NCI-H2196 (cell line): ENCODE measurements at regions not wholly inside any gene's neighbourhood (a gene's known extent, or its start where the extent isn't known, plus 50 kb on each side); places are given as distances from the start of the nearest gene placed in this dataset.

Experiments used
- DNase-seq: peaks from one replicate; lab custom pipeline; 2025; ENCODE audit not compliant: unreplicated experiment; lab: John Stamatoyannopoulos, UW

DNA sequence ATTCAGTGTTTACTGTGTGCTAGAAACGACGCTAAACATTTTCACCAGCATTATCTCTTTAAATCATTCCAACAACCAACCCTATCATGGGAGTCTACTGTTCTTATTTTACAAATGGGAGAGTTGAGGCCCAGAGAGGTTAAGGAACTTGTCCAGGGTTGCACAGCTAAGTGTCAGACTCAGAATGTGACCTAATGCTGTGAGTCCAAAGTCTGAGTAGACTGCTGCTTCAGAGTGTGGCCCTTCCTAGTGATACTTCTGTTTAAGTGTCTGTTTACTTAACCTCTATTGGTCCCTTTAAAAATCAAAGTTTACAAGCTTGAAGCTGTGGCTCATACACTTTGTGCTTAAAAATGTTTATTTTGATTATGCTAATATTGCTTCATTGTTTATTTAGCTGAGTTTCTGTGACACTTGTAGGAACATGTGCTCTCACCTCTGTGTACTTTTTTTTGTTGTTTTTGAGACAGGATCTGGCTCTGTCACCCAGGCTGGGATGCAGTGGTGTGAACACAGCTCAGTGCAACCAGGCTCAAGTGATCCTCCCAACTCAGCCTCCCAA is 84.4 kb upstream of the SYPL1 start:
- DNase-seq, result no peak

DNA sequence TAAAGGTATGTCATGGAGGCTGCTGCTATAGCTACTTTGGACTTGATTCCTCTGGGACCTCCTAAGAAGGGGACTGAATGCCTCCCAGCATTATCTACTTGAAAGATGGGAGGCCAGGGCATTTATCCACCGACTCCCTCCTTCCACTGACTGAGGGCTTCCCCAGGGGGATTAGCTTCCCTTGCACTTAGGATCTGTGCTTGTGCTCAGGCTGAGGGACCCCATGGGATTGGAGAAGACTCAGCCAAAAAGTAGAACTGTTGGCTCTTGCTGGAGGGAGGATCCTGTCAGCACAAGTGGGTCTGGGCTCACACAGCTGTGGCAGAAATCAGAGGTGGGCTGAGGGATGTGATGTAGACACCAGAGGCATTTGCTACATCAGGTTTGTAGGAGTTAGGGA is 81.5 kb upstream of the SYPL1 start:
- DNase-seq, result no peak

DNA sequence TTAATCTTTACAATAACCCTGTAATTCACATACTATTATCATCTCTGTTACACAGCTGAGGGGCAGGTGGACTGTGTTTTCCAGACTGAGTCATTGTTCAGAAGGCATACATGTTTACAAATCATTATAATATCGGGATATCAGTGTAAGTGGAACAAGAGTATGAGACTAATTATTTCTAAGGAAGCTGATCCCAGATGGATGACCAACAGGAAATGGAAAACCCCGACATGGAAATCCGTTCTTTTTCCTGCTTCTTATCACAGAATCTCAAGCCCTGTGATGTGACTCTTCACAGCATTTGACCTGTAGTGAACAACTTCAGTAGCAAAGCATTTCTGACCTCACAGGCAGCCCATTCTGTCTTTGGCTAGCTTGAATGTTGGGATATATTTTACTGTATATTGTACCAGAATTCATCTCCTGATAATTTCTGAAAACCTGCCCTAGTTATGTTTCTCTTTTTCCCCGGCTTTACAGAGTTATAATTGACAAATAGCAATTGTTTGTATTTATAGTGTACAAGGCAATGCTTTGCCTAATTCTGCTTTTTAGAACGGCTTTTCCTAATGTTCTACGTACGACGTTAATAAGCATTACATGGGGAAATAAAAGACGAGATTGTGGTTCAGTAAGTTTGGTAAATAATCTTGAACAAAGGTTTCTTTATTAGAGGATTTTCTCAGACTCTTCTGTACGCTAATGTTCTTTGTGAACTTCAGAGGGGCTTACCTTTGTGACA is 78.6 kb upstream of the SYPL1 start:
- DNase-seq, result no peak

DNA sequence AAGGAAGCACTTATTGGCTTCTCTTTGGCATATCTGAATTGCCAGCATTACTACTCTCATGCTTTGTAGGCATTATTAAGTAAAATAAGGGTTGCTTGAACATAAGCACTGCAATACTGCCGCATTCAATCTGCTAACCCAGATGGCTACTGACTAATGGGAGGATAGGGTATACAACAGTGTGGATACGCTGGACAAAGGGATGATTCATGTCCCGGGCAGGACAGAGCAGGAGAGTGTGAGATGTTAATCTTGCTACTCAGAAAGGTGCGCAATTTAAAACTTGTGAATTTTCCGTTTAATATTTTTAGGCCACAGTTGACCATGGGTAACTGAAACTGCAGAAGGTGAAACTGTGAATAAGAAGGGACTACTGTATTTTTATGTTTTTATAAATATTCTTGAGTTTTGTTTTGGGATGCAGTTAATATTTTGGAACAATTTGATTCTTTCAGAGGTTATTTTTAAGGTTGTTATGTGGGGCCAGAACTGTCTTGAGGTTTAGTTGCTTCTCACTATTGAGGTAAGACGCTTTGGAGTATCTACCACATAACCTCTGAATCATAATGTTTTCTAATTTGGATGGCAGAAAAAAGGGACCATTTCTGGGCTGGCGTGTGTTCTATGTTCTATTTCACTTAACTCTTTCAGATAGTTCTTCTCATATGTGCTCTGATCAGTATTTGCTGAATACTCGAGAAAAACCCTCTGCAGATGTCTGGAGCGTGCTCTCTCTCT is 75.7 kb upstream of the SYPL1 start:
- DNase-seq, result no peak

DNA sequence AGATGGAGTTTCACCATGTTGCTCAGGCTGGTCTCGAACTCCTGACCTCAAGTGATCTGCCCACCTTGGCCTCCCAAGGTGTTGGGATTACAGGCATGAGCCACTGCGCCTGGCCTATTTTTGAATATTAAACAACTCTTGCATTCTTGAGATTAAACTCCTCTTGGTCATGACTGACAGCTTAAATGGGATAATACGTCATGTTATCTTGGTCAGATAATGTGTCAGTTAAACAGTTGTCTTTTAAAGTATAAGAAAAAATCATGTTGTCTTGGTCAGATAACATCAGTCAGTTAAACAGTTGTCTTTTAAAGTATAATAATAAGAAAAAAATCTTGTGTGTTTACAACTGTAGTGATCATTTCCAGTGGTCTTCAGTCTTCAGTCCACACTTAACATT is 73.6 kb upstream of the SYPL1 start:
- no peak for DNase-seq

DNA sequence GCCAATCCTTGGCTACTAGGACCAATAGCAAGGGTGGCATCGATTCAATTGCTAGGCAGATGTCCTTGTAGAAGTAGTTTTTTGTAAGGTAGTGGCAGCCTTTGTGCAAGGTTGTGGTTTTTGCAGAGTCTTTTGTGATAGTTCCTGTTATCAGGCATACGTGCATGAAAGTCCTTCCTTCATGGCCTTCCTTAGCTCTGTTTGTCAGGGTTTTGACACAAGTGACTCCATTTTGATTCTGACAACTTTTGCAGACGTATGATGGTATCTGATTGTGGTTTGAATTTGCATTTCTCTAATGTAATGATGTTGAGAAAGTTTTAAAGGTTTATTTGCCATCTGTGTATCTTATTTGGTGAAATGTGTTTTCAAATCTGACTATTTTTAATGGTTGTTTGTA is 71.8 kb upstream of the SYPL1 start:
- no peak for DNase-seq

DNA sequence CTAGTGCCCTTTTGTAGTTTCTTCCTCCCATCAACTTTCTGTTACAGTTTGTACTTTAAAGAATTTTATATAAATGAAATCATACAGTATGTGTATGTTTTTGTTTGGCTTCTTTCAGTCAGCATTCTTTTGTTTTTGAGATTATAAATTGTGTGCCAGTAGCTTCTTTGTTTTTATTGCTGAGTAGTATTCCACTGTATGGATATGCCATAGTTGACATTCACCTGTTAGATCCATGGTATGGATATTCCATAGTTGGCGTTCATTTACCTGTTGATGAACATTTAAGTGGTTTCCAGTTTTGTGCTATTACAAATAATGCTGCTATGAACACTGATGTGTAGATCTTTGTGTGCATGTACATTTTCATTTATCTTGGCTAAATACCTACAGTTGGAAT is 70.8 kb upstream of the SYPL1 start:
- no peak for DNase-seq

DNA sequence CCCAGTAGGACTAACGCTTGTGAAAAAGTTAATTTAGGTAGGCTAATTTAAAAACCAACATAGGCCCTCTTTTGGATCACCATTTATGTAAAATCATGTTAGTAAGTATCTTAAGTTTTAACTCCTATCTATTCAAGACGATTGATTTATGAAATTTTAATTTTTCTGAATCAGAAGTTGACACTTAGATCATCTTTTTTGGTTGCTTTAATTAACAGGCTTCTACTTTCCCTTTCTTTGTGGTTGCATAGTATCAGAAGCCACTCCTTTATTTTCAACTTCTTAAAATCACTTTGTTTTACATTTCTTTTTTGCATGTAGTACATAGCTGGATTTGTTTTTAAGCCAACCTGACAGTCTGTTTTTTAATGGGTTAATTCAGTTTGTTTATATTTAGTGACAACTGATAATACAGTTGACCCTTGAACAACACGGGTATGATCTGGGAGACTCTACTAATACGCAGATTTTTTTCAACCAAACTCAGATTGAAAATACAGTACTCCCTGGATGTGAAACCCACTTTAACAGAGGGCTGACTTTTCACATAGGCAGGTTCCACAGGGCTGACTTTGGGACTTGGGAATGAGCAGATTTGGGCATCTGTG is 69.7 kb upstream of the SYPL1 start:
- DNase-seq, result no peak

DNA sequence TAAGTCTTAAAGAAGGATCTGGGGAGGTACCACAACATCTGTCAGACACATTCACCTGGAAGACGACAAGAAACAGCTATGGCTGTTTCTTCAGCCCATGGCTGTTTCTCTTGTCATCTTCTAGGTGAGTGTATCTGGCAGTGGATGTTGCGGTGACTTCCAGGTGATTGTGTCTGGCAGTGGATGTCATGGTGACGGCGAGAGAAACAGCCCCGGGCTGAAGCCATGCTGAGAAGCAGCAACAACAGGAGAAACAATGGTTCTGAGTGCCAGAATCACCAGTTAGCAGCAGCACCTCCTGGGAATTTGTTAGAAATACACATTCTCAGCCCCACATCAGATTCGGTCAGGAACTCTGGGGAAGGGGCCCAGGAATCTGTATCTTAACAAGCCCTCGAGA is 68.6 kb upstream of the SYPL1 start:
- no peak for DNase-seq

DNA sequence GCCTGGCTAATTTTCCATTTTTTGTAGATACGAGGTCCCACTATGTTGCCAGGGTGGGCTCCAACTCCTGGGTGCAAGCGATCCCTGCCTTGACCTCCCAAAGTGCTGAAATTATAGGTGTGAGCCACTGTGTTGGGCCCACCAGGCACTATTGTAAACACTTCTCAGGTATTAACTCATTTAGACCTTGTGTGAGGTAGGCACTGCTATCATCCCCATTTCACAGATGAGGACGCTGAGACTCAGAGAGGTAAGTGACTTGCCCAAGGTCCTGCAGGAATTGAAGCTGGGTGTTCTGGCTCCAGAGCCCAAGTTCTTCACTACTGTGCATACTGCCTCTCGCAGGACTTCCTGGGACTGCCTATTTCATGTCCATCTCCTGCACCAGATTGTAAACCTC is 67.1 kb upstream of the SYPL1 start:
- DNase-seq, result no peak

DNA sequence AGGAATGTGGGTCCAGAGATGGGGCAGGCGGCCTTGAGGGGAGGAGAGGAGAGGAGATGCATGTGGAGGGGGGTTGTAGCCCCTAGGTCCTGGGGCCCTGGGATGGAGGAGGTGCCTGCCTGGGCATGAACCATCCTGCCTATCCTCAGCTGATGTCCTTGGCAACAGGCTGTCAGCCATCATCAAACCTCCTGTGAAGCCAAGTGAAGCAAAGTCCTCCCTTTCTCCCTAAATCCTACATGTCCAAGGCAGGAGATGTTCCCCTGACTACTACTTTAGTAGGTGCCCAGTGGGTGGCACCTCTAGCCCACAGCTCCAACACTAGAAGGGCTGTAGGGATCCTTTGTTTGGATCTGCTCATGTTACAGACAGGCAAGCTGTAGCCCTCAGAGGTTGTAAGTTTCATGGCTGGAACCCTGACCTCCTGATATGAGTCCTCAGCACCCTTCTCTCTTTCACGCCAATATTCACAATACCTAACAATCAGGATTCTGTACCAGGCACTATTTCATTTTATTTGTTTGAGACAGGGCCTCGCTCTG is 66.6 kb upstream of the SYPL1 start:
- peak; percentile 42 for DNase-seq

DNA sequence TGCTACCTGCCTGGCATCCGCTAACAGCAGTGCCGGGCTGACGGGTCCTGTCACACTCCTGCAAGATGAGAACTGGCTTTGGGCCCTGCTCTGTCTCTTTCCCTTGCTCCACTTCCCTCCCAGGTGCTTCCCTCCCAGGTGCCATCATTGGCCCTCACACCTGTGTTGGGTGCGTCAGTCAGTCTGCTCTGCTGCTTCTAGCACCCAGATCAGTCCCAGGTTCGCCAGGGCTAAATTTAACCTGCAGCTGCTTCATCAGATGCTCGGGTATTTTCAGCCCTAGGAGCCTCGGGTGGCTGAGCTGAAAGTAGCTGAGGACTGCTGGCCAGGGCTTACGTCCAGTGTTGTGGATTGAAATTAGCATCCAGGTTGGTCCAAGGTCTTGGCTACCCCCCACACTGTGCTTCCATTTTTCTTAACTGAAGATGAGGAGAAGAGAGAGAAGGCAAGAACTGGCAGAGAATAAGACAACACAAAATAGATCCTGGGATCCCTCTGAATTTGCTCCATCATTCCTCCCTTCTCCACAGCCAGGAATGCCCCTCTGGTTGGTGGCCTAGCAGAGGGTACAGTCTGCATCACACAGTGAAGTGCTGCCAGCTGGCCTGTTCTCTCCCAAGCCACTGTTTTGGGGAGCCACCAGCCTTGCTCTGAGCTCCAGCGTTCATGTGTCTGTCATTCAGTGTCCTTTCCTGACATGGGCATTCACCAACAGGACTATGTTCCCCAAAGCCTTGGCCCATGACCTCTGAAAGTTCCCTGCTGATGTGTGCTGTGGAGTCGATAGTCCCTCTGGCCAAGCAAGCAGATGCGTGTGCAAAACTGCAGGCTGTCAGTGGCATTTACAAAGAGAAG is 65.9 kb upstream of the SYPL1 start:
- no peak for DNase-seq

DNA sequence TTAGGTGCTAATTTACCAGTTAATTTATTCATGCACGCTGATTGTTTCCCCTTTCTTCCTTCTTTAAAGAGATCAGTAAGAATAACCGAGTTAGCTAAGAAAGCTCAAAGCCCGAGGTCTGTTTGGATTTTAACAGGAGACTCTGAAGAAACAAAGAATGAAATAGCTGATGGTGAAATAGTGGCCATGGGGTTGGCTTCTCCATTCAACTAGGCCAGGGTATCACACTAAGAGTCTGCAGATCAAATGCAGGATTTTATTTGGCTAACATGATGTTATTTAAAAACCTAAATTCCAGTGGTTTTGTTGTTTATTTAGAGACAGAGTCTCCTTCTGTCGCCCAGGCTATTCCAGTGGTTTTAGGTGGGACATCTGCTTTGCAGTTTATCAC is 65.2 kb upstream of the SYPL1 start:
- DNase-seq, result no peak

DNA sequence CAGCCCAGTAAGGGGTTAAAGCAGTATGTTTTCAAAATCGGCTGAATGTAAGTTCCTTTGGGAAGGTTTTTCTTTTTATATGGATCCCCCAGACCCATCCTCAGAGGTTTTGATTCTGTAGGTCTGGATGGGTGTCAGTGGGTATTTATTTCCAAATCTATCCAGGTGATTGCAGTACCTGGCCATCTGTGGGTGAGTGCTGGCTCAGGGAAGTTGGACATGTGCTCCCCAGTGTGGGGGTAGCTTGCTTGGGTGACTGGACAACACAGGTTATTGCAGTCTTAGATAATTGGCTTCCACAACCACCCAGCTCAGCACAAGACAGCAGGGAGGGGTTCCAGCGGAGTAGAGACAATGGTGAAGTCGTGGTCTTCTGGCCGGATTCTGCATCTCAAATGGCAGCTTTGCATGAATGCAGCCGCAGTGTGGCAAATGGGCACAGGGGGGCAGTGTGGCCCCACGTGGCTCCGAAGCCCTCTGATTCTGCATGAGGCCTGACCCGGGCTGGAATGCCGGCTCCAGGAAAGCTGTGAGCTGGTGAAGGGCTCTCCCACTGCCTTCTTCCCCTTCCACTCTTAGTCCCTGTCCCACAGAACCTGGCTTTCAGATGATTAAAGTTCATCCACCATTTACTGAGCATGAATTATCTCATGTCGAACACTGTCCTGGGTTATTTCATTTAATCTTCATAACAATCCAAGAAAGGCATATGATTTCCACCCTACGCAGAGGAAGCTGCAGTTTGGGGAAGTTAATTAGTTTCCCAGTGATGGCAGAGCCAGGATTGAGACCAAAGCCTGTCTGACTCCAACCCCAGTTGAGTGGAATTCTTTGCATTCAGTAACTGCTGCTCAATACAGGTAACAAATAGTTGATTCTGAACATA is 64.5 kb upstream of the SYPL1 start:
- DNase-seq, result peak; percentile 81

DNA sequence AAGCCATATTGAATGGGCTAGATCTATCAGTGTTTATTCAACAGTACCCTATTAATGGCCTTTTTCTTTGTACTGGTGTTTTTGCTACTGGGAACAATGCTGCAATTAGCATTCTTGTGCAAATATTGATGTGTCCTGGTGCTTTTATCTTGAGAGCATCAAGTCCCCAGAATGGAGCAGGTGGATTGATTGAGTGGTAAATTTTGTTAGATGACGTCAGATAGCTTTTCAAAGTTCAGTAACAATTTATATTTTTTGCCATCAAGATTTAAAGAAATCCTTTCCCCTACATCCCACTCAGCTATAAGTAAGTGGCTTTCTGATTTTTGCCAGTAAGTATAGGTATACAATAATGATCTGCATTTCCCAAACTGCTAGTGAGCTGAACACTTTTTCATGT is 63.4 kb upstream of the SYPL1 start:
- DNase-seq, result no peak

DNA sequence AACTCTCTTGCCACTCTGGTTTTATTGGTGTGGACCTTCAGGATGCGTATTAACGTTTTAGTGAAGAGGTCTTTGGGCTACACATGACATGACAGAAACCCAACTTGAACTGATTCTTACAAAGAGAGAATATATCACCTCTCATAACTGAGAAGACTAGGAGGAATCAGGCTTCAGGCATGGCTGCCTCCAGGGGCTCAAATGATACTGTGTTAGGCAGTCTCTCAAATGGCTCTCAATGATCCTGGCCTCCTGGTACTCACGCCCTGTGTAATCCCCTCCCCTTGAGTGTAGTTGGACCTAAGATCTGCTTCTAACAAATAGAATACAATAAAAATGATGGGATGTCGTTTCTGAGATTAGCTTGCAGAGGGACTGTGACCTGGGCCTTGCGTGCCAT is 58.5 kb upstream of the SYPL1 start:
- no peak for DNase-seq

DNA sequence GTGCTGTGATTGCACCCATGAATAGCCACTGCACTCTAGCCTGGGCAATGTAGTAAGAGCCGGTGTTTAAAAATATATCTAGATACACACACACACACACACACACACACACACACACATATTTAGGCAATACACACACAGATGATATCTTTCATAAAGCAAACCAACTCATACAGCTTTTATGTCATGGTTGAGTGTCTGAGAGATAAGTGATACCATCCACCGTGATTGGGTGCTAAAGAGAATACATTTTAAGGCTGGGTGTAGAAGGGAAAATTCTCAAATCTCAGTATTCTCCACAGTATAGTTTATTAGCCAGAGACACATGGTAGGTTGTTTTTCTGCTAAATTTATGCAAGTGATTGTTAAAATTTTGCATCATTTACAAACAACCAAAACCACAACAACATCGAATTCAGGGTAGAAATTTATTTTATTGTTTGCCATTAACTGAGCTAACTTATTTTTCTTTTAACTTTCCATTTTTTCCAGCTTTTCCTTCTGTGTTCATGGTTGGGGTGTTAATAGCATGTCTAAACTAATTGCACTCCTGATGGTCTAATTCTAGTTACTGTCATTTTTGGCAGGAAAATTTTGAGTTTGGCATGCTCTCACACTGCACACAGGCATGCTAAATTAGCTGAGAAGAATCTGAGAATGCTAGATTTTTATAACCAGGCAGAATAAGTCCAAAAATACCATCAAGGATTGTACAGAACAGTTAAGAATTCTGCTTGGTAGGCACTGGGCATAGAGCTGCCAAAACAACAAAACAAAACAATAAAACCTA is 57.9 kb upstream of the SYPL1 start:
- no peak for DNase-seq

DNA sequence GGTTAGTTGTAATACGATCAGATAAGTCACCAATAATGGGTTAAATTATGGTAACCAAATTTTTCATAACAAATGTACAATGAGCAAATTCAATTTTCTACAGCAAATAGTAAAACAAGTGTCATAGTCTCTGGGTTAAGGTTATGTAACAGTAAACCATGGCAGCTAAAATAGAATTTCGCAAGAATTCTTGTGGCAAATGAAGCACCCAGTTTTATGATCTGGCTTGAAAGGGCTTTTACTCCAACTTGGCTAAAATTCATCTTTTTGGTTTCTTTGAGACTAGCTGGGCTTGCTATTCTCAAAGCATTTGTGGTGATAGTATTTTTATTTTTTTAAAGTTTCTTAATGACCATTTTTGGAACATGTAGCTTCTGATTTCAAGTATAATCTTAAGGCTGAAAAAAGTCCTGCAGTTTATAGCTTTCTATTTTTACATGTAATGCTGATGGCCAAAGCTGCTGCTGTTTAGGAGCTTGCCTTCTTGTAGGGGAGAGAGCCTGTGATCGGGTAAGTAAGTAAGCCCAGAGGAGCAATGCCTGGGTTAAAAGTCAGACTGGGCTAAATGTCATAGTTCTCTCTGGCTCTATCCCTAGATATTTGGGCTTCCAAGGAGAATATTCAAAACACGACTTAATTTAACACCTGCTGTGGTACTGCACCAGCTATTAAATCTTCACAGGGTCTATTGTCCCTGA is 55.5 kb upstream of the SYPL1 start:
- no peak for DNase-seq
